HEK293T (cell line): ENCODE measurements at regions not wholly inside any gene's neighbourhood (a gene's known extent, or its start where the extent isn't known, plus 50 kb on each side); places are given as distances from the start of the nearest gene placed in this dataset.

Source experiments
- CTCF ChIA-PET: fragments of 350-600 bp; formaldehyde crosslinking; extraction: SDS; loops from one replicate; lab custom pipeline; 2021; ENCODE audit warnings: antibody characterized with exemption, inconsistent platforms; lab: Yijun Ruan, JAX
- POLR2A ChIA-PET: fragments of 350-600 bp; formaldehyde crosslinking; extraction: SDS; loops from one replicate; lab custom pipeline; 2020; ENCODE audit warnings: antibody characterized with exemption, inconsistent platforms; lab: Yijun Ruan, JAX
- DNase-seq: peaks from one replicate; pipeline ENCODE4 v3.0.0; 2012; ENCODE audit warnings: mixed read lengths; ENCODE audit errors: extremely low spot score
- ARNT ChIP-seq: fragments of 450-650 bp; IDR thresholded peaks from 2 replicates; pipeline ENCODE4 v1.6.1; 2017; ENCODE audit warnings: mild to moderate bottlenecking
- BHLHE40 ChIP-seq: fragments of 450-650 bp; IDR thresholded peaks from 2 replicates; pipeline ENCODE4 v1.6.1; 2016; ENCODE audit warnings: mild to moderate bottlenecking, moderate library complexity, borderline replicate concordance
- CTBP1 ChIP-seq: fragments of 450-650 bp; IDR thresholded peaks from 2 replicates; pipeline ENCODE4 v1.6.1; 2016; ENCODE audit warnings: borderline replicate concordance
- ELF4 ChIP-seq: fragments of 450-650 bp; IDR thresholded peaks from 2 replicates; pipeline ENCODE4 v1.6.1; 2017; ENCODE audit warnings: antibody characterized with exemption
- FOXA1 ChIP-seq: fragments of 450-650 bp; IDR thresholded peaks from 2 replicates; pipeline ENCODE4 v1.6.1; 2016; ENCODE audit warnings: mild to moderate bottlenecking
- FOXK2 ChIP-seq: fragments of 450-650 bp; IDR thresholded peaks from 2 replicates; pipeline ENCODE4 v1.6.1; 2016; ENCODE audit warnings: mild to moderate bottlenecking
- FOXM1 ChIP-seq: fragments of 450-650 bp; IDR thresholded peaks from 2 replicates; pipeline ENCODE4 v1.6.1; 2017; ENCODE audit warnings: mild to moderate bottlenecking, borderline replicate concordance
- HDGF ChIP-seq: fragments of 450-650 bp; IDR thresholded peaks from 2 replicates; pipeline ENCODE4 v1.6.1; 2017; ENCODE audit warnings: antibody characterized with exemption, borderline replicate concordance
- L3MBTL2 ChIP-seq: fragments of 450-650 bp; conservative IDR thresholded peaks from 2 replicates; pipeline ENCODE4 v1.6.1; 2016; ENCODE audit warnings: mild to moderate bottlenecking
- LEF1 ChIP-seq: fragments of 450-650 bp; IDR thresholded peaks from 2 replicates; pipeline ENCODE4 v1.6.1; 2017; ENCODE audit warnings: mild to moderate bottlenecking, borderline replicate concordance
- NFRKB ChIP-seq: fragments of 450-650 bp; IDR thresholded peaks from 2 replicates; pipeline ENCODE4 v1.6.1; 2016; ENCODE audit warnings: mild to moderate bottlenecking, moderate library complexity
- SP1 ChIP-seq: fragments of 450-650 bp; IDR thresholded peaks from 2 replicates; pipeline ENCODE4 v1.6.1; 2017
- SUZ12 ChIP-seq: fragments of 450-650 bp; IDR thresholded peaks from 2 replicates; pipeline ENCODE4 v1.6.1; 2016; ENCODE audit warnings: mild to moderate bottlenecking
- TARDBP ChIP-seq: fragments of 450-650 bp; IDR thresholded peaks from 2 replicates; pipeline ENCODE4 v1.6.1; 2016
- ZNF384 ChIP-seq: fragments of 450-650 bp; IDR thresholded peaks from 2 replicates; pipeline ENCODE4 v1.6.1; 2016
- TF ChIP-seq, protein P1 (sequence below): fragments of 450-650 bp; IDR thresholded peaks from 2 replicates; pipeline ENCODE4 v1.6.1; 2016

DNA sequence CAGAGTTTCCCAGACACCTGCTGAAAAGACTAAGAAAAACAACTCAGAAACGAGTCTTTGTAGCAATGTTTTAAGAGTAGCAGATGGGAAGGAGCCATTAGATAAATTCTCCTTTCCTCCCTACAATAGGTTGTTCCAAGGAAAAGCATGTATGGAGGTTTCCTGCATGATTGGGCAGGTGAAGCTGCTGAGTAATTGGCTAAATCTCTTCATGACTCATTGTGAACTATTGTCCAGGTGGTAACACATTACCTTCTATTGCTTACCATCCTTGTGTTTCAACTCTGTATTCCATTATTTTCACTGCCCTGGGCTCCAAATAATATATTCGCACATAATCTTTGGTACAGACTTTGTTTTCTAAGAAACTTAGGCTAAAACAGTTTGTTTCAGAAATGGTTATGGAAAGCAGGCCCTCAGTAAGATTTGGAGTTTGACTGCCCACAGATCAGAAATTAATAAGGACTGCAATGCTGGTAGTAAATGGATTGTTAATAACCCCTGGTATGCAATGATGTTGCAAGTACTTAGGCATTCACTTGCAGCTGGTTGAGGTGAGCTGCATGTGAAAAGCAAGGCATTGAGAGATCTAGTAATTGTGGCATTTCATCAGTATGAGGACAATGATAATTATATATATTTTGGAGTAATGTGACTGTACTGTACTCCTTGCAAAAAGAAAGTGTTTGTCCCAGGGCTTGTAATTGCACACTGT lies 281.4 kb upstream of the VLDLR start:
- no peak for TF ChIP-seq LEF1
- no peak for TF ChIP-seq FOXM1
- TF ChIP-seq L3MBTL2: no peak
- no peak for TF ChIP-seq SUZ12
- TF ChIP-seq TARDBP: no peak
- TF ChIP-seq BHLHE40: no peak
- TF ChIP-seq HDGF: no peak
- TF ChIP-seq, protein P1, sequence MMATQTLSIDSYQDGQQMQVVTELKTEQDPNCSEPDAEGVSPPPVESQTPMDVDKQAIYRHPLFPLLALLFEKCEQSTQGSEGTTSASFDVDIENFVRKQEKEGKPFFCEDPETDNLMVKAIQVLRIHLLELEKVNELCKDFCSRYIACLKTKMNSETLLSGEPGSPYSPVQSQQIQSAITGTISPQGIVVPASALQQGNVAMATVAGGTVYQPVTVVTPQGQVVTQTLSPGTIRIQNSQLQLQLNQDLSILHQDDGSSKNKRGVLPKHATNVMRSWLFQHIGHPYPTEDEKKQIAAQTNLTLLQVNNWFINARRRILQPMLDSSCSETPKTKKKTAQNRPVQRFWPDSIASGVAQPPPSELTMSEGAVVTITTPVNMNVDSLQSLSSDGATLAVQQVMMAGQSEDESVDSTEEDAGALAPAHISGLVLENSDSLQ: no peak
- TF ChIP-seq CTBP1: no peak
- no peak for TF ChIP-seq FOXK2
- no peak for TF ChIP-seq ARNT
- TF ChIP-seq ELF4: no peak
- TF ChIP-seq NFRKB: no peak
- no peak for TF ChIP-seq SP1
- no peak for TF ChIP-seq FOXA1
- TF ChIP-seq ZNF384: no peak
- POLR2A ChIA-PET: no interaction called here
- no peak for DNase-seq
- CTCF ChIA-PET: no interaction called here

DNA sequence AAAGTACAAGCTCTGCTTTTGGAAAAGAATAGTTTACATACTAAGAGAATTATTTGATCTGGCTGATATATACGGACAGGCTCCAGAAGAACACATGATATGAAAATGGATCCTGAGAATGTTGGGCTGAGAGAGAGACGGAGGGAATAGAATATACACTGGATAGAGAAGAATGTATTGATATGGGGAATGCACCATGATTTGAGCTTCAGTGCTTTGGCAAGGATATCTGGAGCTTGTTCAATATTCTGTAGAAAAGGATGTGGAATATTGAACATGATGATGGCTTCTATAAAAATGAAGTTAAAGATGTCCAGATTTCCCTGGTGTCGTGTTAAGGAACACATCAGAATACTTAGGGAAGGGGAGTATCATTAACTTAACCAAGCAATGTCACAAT lies 280.5 kb upstream of the VLDLR start:
- no peak for DNase-seq
- CTCF ChIA-PET: no interaction called here
- TF ChIP-seq, protein P1: no peak
- no peak for TF ChIP-seq CTBP1
- no peak for TF ChIP-seq ARNT
- no peak for TF ChIP-seq SP1
- no peak for TF ChIP-seq ELF4
- POLR2A ChIA-PET: no interaction called here

DNA sequence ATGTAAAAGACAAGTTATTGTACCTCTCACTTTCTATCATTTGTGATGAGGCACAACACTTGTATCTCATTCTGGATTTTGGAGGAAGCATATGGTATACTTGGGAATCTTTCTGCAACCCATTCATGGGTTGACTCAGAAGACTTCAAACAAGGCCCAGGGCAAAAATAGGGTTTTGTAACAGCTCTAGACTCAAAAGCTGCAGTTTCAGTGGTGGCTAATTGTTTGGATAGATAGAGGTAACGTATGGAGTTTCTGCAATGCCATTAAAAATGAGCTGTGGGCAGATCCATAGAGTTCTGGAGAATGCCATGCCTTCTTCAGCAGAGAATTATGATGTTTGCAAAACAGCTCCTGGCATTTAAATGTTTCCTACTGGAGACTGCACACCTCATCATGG lies 279.6 kb upstream of the VLDLR start:
- no peak for TF ChIP-seq ELF4
- TF ChIP-seq HDGF: no peak
- TF ChIP-seq ZNF384: no peak
- TF ChIP-seq LEF1: no peak
- TF ChIP-seq BHLHE40: no peak
- ChIA-PET POLR2A (no interaction called here), CTCF (no interaction called here)
- no peak for DNase-seq

DNA sequence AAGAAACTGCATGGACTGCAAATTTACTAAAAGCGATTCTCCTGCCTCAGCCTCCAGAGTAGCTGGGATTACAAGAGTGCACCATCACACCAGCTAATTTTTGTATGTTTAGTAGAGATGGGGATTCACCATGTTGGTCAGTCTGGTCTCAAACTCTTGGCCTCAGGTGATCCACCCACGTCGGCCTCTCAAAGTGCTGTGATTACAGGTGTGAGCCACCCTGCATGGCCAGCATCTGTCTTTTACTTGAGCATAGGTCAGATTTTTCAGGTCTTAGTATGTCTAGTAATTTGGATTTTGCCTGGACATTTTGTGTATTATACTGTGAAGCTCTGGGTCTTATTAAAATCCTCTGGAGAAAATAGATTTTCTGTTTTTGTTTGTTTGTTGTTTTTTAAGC lies 277.8 kb upstream of the VLDLR start:
- ChIA-PET POLR2A (no interaction called here), CTCF (no interaction called here)
- DNase-seq: no peak
- TF ChIP-seq BHLHE40 (no peak), CTBP1 (no peak), FOXA1 (no peak), ZNF384 (no peak), FOXK2 (no peak), LEF1 (no peak), NFRKB (no peak), SUZ12 (no peak), TARDBP (no peak), L3MBTL2 (no peak), ARNT (no peak), ELF4 (no peak), FOXM1 (no peak), SP1 (no peak), HDGF (no peak)
- TF ChIP-seq, protein P1: no peak

DNA sequence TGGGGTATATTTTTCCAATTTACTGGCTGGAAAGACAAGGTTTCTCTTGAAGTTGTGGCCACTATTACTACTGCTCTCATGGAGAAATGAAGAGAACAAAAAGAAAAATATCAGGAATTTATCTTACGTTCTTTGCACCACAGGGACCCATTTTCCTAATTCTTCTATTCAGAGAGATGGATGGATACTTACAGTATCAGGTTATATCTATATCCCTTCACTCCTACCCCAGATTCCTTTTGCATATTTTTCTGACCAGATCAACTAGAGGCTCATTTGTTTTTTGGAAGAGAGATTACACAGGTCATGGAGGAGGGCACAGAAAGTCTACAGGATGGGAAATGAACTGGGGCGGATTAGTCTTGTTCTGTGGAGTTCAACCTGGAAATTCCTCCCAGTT lies 277.2 kb upstream of the VLDLR start:
- CTCF ChIA-PET: no interaction called here
- no peak for DNase-seq
- POLR2A ChIA-PET: no interaction called here
- TF ChIP-seq FOXK2 (no peak), NFRKB (no peak), HDGF (no peak), ELF4 (no peak), BHLHE40 (no peak), TARDBP (no peak), ARNT (no peak), ZNF384 (no peak), SUZ12 (no peak), SP1 (no peak), CTBP1 (no peak), LEF1 (no peak), L3MBTL2 (no peak), FOXA1 (no peak), FOXM1 (no peak)
- TF ChIP-seq, protein P1: no peak

DNA sequence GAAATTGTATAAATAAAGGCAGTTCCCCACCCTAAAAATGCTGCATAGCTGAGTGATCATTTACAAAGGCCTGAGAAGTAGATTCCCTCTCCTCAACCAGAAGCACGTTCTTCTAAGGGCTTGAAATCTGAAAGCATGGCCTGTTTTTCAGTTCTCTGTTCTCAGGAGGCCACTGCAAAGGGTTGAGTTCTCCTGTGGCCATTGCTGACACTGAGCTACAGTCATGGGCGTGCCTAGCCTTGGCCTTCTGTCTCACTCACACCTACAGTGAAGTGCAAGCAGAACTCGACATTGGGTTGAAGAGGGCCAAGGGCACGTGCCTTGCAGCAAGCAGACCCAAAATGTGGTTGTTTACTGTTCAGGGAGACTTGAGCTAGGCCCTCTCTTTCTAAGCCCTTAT lies 276.6 kb upstream of the VLDLR start:
- CTCF ChIA-PET: no interaction called here
- DNase-seq: no peak
- POLR2A ChIA-PET: no interaction called here
- TF ChIP-seq ZNF384 (no peak), FOXK2 (no peak), FOXM1 (no peak), CTBP1 (no peak)
